ENCODE measurements at regions not wholly inside any gene's neighbourhood (a gene's known extent, or its start where the extent isn't known, plus 50 kb on each side); places are given as distances from the start of the nearest gene placed in this dataset.

DNA sequence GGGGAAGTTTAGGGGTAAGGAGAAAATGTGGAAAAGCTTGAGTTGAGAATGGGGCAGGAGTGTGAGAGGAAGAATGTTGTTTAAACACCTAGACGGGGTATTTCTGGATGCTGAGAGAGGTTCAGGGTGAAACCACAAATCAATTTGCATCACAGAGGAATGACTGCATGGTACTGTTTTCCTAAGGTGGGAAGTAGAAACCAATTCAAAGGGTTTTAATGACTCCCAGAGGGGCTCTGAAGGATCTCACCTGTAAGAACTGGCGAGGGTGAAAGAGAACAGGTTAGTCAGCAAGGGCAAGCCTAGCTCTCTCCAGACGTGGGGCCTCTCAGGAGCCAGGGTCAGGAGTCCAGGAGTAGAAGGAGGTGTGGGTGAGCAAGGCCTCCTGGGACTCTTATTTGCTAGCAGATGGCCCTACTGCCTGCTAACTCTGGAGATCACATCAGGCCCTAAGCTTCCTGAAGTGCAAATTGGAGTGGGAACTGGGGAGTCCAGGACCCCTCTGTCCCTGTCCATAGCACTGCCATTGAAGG, 133.0 kb upstream of the CELF4 start:
- no peak for DNase-seq

DNA sequence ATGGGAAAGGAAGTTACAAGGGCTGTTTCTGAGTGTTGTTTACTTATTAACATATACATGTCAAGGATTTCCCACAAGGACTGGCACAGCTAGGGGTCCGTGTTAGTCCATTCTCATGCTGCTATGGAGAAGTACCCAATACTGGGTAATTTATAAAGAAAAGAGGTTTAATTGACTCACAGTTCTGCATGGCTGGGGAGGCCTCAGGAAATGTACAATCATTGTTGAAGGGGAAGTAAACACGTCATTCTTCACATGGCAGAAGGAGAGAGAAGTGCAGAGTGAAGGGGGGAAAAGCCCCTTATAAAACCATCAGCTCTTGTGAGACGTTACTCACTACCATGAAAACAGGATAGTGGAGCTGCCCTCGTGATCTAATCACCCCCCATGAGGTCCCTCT, 128.9 kb upstream of the CELF4 start:
- DNase-seq = no peak

DNA sequence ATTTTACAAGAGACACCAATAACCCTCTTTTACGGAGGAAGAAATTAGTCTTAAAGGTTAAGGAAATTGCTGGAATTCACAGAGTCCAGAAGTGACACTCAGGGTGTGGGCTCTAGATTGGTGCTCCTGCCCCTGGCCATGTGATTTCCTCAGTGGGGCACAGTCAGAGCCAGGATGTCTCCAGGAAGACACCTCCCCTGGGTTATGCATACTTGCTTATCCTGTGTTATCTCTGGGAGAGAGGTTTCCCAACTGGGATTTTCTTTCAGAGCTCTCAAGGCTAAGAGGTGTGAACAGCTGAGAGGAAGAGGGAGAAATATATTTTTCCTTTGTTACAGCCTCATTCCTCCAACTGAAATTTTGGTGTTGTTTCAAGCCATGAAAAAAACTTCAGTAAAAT, 125.6 kb upstream of the CELF4 start:
- DNase-seq = no peak

DNA sequence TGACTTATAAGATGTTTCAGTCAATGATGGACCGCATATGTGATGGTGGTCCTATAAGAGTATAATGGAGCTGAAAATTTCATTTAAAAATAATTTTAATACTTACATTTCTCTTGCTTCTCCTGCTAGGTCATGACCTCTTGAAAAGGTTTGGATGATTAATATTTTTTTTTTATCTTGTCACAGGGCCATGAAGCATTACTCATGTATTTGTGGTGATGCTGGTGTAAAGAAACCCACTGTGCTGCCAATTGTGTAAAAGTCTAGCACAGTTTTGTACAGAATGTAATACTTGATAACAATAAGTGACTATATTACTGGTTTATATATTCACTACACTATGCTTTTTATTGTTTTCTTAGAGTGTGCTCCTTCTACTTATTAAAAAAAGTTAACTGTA, 124.2 kb upstream of the CELF4 start:
- DNase-seq = no peak

DNA sequence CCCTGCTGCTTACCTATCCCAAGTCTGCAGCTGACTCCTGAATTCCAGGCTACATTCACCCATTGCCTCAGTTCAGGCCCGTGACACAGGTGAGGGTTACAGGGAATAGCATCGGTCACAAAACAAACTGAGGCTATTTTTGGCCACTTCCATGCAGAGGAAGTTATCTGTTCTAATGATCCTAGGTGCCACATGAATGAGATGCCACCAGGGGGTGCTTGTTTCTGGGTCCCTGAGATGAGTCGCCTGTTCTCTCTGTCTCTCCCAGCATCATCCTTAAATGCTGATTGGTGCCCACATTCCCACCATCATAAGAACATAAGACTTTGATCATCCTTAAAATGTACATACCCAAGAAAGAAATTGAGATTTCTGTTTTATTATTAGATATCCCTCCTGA, 119.0 kb upstream of the CELF4 start:
- DNase-seq = no peak

DNA sequence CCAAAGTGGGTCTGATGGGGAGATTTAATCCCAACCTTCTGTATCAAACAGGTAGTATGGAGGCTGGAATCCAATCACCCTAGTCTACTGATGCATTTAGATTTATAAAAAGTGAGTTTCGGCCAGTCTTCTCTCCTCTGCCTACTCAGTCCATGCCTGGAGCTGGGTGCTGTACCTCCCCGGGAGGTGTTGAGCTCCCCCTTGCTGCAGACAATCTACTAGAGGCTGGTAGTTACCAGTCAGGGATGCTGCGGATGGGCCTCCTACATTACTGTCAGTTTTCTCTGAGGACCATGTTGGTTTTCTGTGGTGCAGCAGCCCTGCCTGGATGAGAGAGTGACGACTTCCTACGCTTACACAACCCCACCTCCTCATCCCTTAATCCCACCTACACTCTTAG, 118.6 kb upstream of the CELF4 start:
- no peak for DNase-seq

DNA sequence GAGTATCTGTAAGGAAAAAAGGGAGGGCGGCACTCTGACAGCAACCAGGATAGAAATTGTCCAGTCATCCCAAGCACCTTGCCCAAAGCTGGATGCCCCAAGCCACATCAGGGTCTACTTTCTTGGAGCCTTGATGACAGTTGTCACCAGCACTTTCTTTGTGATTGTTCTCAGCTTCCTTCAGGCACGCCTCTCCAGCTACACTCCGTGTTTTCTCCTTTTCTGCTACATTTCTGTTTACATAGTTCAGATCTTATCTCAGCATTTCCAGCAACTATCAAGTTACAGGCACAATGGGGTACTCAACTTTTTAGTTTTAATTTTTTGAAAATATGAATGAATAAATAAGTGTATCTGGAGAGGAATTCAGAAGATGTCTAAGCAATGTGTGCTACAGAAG, 115.3 kb upstream of the CELF4 start:
- DNase-seq = no peak

DNA sequence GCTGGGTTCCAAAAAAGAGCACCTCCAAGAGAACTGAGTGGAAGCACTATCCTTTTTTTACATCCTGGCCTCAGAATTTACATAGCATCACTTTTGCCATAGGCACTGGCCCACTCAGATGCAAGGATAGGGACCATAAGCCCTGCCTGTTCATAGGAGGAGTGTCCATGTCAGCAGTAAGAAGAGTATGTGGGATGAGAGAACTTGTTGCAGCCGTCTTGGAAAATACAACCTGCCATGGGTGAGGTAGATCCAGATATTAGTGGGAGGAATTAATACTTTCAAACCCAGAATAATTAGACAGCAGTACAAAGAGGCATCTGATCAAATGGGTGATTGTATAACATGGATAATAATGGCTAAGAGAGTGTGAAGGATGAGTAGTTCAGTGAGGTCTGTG, 110.7 kb upstream of the CELF4 start:
- no peak for DNase-seq

DNA sequence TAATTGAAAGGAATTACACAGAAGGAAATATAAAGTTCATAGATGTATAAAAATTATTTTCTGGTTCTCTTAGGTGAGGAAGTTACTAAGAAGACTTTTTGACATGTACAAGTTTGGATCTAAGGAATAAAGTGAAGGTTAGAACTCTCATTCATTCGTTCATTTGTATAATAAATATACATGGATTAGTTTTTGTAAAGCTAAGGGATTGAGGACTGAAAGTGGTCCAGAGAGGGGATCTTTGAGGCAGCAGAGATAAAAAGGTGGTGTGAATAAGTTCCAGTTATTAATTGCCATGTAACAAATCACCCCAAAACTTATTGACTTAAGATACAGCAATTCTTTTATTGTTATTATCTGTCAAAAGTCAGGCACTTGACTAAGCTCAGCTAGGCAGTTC, 110.1 kb upstream of the CELF4 start:
- no peak for DNase-seq

DNA sequence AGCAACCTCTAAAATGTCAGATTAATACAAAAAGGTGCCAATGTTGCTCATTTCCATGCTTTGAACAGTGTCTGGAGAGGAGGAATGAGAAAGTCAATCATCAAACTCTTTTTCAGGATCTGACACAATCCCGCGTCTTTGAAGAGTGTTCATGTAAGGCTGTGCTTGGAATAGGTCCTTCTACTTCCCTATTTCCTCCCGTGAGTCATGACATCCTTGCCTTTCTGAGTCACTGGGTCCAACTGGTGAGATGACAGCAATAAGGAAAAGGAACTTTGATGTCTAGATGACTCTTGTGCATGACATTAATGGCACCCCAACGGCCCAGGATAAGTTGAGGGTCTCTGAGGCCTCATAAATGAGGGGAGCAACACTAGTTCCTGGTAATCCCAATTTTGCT, 109.0 kb upstream of the CELF4 start:
- peak; percentile 12 for DNase-seq

DNA sequence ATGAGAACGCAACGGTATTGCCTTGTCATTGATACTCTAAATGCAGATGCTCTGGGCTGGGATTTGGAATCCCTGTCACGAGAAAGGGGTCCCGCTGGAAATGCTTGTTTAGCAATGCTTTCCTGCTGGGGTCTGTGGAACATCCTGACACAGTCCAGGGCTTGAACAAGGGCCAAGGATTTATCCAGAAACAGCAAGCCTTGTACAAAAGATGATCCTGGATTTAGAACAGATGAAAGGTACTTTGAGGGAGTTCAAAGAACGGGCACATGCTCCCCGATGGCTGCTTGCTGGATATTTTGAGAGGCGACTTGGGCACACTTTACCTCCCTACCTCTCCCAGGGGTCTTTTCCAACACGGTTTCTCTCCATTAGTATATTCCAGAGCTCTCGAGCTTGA, 108.1 kb upstream of the CELF4 start:
- DNase-seq = no peak

DNA sequence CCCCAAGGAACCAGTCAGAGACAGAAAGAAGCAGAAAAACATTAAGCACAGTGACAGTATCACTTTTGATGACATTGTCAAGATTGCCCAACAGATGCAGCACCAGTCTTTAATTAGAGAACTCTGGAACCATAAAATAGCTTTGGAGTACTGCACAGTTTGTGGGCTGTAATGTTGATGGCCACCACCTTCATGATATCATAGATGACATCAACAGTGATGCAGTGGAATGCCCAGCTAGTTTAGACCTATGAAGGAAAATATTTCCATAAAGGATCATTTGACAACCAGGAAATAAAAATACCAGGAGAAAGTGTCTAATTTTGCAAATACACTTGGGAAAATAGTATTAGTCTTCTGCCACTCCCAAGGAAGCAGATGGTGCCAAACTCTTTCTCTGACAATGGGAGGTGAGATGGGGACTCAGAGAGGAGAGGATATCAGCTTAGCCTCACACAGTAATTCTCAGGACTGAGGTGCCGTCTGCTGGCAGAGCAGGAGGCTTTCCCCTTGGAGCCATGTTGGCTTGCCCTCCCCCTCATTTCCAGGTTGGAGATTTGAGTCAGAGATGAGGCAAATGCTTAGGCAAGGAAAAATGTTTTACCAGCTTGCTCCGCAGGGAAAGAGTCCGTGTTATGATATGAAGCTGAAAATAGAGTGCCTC, 107.5 kb upstream of the CELF4 start:
- DNase-seq = no peak

DNA sequence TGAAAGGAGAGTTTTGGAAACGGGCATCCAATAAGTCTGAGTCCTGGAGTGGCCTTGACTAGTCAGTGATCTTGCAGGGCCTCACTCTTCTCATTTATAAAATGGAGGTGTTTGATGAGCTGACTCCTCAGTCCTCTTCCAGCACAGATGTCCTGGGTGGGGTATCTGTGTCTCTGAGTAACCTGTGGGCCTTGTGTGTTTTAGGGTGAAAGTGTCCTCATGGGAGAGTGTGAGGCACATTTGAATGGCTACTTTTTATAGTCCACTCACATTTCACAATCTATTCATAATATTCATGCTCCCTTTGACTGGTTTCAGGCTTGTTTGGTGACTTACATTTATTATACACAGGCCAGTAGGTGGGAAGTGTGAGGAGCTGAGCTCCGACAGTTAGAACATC, 106.4 kb upstream of the CELF4 start:
- DNase-seq = no peak

DNA sequence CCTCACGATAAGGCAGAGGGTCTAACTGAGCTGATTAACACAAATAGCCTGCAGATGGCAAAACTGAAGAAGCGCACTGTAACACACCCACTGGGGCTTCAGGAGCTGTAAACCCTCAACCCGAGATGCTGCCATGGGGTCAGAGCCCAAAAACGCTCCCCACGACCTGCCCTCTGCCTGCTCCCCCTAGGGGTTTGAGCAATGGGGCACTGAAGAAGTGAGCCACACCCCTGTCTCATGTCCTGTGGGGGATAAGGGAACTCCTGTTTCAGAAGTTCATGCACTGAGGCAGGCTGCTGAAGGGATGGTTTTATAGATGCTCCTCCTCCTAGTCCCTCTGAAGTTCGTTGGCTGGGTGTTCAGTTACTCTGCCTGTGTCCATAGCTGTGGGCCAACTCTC, 105.9 kb upstream of the CELF4 start:
- no peak for DNase-seq

DNA sequence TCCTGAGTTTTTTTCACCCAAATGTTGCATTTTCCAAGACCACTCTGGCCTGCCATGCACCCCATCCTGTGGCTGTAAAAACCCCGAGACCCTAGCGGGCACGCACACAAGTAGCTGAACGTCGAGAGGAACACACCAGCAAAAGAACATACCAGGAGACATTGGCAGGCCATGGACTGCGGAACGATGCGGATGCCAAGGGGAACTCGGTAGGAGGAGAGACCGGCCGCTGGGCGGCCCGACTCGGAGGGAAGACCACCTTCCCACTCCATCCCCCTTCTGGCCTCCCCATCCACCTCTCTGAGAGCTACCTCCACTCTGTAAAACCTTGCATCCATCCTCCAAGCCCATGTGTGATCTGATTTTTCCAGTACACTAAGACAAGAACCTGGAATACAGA, 105.5 kb upstream of the CELF4 start:
- no peak for DNase-seq

DNA sequence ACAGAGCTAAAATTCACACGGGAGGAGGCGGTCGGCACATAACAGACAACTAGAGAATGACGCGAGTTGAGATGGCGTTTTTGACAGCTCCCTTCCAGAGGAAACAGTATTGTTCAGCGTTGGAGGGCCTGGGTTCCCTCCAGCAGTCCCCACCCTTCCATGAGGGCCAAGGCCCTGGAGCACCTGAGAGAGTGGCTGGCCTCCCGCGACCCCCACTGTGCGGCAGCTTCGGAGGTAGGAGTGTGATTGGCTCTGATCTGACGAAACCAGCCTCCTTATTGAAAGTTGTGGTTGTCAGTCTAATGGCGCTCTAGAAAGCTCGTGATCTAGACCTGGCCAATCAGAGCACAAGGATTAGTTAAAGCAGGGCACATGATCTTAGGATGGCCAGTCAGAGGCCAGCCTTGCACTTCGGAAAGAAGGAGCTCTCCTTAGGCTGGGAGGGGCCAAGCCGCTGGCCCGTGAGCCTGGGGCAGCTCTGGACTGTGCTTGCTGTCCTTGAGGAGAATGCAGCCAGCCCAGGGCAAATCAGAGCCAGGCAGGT, 104.5 kb upstream of the CELF4 start:
- no peak for DNase-seq

DNA sequence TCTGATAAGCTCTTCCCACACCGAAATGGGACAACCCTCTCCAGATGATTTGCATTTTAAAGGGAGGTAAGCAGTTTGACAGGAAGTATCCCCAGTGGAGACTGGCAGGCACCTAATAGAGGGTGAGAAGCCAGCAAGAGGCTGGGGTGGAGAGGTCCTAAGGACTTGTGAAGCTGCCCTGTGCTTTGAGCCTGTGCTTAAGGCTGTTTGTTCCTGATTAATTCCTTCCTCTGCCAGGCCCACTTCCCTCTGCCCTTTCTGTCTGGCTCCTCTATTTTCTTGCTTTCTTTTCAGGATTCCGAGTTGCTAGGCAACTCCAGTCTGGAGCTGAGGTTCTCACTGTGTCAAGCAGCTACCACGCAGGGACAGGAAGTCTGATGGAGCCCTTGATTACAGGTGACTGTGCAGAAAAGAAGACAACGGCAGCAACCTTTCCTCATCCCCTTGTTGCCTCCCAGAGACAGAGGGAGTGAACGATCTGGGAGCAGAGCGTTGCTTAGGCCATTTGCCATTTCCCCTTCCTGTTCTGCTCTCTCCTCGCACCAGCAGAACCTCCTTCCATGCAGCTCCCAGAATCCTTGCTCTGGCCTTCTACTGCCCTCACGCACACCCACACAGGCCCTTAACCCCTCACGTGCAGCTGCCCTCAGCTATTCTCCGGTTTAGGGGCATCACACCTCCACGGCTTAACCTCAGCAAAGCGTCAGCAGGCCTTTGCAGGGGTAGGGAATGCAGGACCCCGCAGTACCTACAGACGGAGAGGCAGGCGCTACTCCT, 103.6 kb upstream of the CELF4 start:
- no peak for DNase-seq

DNA sequence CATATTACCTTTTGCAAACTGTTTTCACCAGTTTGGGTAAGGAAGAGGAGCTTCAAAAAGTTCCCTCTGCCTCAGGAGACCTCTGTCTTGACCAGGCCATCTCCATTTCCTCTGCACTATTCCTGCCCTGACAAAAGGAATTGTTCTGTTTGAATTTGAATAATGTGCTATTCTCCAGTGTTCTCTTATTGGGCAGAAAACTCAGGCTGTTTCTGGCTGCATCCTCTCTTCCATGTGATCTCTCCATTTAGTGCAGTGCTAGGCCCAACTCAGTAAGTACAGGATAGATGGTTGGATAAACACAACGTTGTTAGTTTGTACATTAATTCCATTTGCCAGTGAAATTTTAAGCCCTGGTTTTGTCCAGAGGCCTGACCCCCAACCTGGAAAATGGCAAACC, 102.2 kb upstream of the CELF4 start:
- DNase-seq = no peak

DNA sequence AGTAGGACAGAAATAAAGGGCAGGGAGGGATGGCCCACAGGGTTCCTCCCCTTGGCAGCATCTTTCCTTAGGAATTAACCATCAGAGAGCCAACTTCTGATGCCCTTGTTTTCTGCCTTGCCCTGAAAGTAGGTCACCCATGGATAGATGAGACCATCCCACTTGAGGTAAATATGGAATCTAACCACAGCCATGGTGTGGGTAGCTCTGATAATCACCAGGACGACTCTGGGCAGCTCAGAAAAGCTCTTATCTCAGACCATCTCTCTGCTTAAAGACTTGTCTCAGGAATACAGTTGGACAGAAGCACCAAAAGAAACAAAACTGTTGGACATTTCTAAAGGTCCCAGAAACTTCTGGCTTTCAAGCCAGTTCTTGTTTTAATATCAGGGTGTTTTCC, 101.4 kb upstream of the CELF4 start:
- no peak for DNase-seq

DNA sequence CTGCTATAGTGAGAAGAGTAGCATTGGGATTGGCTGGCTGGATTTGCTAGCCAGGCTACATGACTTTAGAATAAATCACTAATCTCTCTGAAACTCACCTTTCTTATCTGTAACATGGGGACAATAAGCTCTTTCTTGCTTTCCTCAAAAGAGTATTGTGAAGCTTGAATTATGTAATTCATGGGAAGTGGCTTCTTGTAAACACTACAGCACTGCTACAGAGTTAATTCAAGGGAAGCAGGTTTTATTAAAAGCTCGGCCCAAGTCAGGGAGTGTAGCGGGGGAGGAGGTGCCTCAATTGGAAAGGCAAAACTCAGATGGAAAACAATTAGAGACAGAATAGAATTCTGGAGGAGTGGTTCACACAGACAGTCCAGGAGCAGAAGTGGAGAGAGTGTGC, 100.9 kb upstream of the CELF4 start:
- no peak for DNase-seq

DNA sequence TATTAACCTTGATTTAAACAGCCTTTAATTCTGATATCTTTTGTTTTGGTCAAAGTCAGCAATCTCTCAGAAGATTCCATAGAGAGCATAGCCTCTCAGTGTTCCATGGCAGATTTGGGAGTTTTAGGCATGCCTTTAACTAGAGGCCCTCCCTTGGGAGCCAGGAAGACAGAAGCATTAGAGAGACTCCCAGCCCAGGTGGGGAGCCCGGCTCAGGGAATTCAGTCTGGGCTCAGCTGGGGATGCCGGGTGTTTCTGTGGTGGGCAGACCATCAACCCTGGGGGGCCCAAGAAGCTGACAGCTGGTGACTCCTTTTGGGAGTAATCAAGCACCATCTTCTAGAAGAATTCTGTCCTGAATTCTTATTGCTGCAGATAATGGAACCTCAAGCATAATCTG, 99.7 kb upstream of the CELF4 start:
- no peak for DNase-seq

DNA sequence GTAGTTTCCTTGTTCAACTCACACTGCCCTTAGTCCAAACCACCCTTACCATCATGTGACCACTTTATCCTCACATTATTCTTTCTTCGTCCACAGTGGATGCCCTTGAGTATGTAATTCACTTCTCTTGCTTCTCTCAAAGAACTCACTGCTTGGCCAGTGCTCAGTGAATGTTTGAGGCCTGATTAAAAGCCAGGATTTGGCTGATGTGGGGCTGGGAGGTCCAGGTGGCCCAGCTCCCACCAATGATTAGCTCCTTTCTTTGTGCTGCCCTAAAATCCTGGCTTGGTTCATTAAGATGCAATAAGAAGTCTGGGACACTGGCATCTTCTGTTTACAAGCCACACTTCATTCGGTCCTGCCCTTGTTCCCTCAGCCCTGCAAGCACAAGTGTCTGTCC, 97.8 kb upstream of the CELF4 start:
- no peak for DNase-seq

DNA sequence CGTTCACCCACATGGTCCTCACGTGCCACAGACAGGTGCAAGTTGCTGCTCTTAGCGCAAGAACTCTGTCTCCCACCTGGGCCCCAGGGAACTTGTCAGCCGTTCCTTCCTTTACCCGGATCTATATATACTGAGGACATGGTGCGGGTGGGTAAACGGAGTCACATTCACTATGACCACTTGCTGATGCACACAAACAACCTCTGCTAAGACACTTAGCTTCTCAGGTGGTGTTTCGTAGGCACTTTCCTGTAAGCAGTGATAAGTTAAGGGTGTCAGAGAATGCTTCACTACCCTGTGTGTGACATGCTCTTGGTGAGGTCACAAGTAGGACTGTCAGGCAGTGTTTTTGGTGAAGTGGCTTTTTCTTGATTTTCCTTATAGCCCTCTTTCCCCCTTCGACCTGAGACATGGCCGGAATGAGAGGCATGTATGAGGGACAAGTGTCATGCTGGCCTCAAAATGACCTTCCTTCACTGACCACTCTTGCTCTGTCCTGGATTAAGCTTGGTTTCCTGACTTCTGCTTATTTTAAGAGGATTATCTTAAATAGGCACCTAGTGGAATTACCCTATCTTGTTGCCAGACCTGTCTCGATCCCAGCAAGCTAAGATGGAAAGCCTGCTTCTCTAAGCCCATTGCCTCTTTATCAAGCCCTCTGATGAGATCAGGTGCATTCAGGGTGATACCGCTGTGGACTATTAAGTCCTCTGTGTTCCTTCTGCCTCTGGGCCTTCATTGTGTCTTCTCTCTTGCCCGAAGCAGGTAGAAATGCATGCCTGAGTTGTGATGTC, 97.1 kb upstream of the CELF4 start:
- no peak for DNase-seq

DNA sequence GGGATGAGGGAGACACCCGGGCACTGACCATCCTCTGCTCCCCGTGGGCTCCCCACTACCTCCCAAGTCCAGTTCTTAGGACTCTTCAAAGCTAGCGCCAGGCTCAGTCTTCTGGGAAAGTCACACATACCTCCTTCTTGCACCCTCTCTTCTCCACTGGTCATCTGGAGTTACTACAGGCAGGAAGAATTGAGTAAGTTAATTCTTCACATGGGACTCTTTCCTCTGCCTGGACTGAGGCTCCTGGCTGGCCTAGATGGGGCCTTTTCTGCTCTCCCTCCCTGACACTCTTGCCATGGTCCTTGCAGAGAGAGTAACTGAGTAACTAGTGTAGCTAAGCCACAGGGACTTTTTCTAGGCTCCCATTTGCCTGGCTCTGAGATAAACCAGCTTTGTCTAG, 96.5 kb upstream of the CELF4 start:
- DNase-seq = no peak

Measured in GDM1 (cell line).